RWPE1 (cell line): ENCODE measurements at regions not wholly inside any gene's neighbourhood (a gene's known extent, or its start where the extent isn't known, plus 50 kb on each side); places are given as distances from the start of the nearest gene placed in this dataset.
"Not testable (repeated sequence)": the region's sequence is repeated elsewhere in the genome, so short reads cannot be mapped to it uniquely, and the experiment has no call there.

ENCODE experiments used
- CTCF ChIA-PET: fragments of 350-600 bp; sonication (Branson Sonifier 250); formaldehyde crosslinking; extraction: SDS; loops from one replicate; lab custom pipeline; 2021; lab: Yijun Ruan, JAX
- POLR2A ChIA-PET: fragments of 400-600 bp; formaldehyde crosslinking; extraction: SDS; loops from one replicate; lab custom pipeline; 2020; ENCODE audit warnings: antibody characterized with exemption; ENCODE audit not compliant: low non-redundant PET; lab: Yijun Ruan, JAX
- DNase-seq: peaks from one replicate; pipeline ENCODE4 v3.0.0; 2012; ENCODE audit warnings: low spot score
- H3K27ac ChIP-seq: fragments of 450-650 bp; 2 replicates; pipeline ENCODE4 v1.5.1; 2017
- CTCF ChIP-seq: fragments of 450-650 bp; conservative IDR thresholded peaks from 2 replicates; pipeline ENCODE4 v1.5.1; 2017; ENCODE audit warnings: low read depth, mild to moderate bottlenecking

GRCh38 chr18:46199515-46200147 lies 95.4 kb downstream of the HAUS1 start:
- H3K27ac ChIP-seq, result no peak overlapping the region
- CTCF ChIA-PET, result interaction anchor here (0.7 to 0.8 kb wide), 2 partner anchors 10 to 25 kb away, joined by 3 to 4 read pairs; no protein-coding TSS in a partner anchor
- no peak for TF ChIP-seq CTCF
- POLR2A ChIA-PET, result no interaction called here
- peak; percentile 5 for DNase-seq

- POLR2A ChIA-PET, H3K27ac ChIP-seq, DNase-seq: not testable (repeated sequence)
- CTCF ChIA-PET, result interaction anchor here (0.7 to 0.8 kb wide), 2 partner anchors 27 to 49 kb away, joined by 3 to 4 read pairs; a partner anchor contains a TSS
Measured at GRCh38 chr18:46200178-46201055, 96.2 kb downstream of the HAUS1 start.

- DNase-seq, result no peak
- ChIA-PET POLR2A (no interaction called here), CTCF (interaction anchor here (0.7 kb wide), 1 partner anchor 81 kb away, joined by 3 read pairs; no protein-coding TSS in a partner anchor)
- no peak overlapping the region for H3K27ac ChIP-seq
- no peak for TF ChIP-seq CTCF
Measured at GRCh38 chr18:46204143-46204542, 100.0 kb downstream of the HAUS1 start.

- POLR2A ChIA-PET, result no interaction called here
- no peak for TF ChIP-seq CTCF
- CTCF ChIA-PET, result no interaction called here
- DNase-seq, result no peak
- no peak overlapping the region for H3K27ac ChIP-seq
Measured at GRCh38 chr18:46207985-46208384, 103.8 kb downstream of the HAUS1 start.

- POLR2A ChIA-PET, result interaction anchor here (0.6 kb wide), 1 partner anchor 11 kb away, joined by 4 read pairs; no protein-coding TSS in a partner anchor
- no peak for DNase-seq
- no peak overlapping the region for H3K27ac ChIP-seq
- no peak for TF ChIP-seq CTCF
- CTCF ChIA-PET, result interaction anchor here (0.9 kb wide), 1 partner anchor 10 kb away, joined by 3 read pairs; no protein-coding TSS in a partner anchor
Measured at GRCh38 chr18:46209161-46209560, 105.0 kb downstream of the HAUS1 start.

GRCh38 chr18:46211816-46212215 lies 107.6 kb downstream of the HAUS1 start:
- no peak for DNase-seq
- no peak for TF ChIP-seq CTCF
- no peak overlapping the region for H3K27ac ChIP-seq
- ChIA-PET POLR2A (no interaction called here), CTCF (interaction anchor here (0.6 to 0.8 kb wide), 2 partner anchors 33 to 38 kb away, joined by 3 to 9 read pairs; a partner anchor contains a TSS)
